Nephron (organoid): ENCODE measurements at regions not wholly inside any gene's neighbourhood (a gene's known extent, or its start where the extent isn't known, plus 50 kb on each side); places are given as distances from the start of the nearest gene placed in this dataset.

Experiments
- H3K27ac Mint-ChIP-seq, 3 experiments: 2 replicates each; pipeline ENCODE4 v1.8.0; 2020; ENCODE audit warnings: mixed read lengths in 3 of 3, mild to moderate bottlenecking in 2 of 3, moderate library complexity in 1 of 3
- H3K27me3 Mint-ChIP-seq: 2 replicates; pipeline ENCODE4 v1.8.0; 2021; ENCODE audit warnings: low read depth, mild to moderate bottlenecking, moderate library complexity, mixed read lengths
- H3K36me3 Mint-ChIP-seq: 2 replicates; pipeline ENCODE4 v1.8.0; 2020; ENCODE audit warnings: low read depth, mixed read lengths
- H3K4me1 Mint-ChIP-seq: 2 replicates; pipeline ENCODE4 v1.8.0; 2020; ENCODE audit warnings: mixed read lengths
- H3K4me3 Mint-ChIP-seq, 3 experiments: 2 replicates each; pipeline ENCODE4 v1.8.0; 2020; ENCODE audit warnings: mild to moderate bottlenecking in 3 of 3, mixed read lengths in 3 of 3, moderate library complexity in 2 of 3
- H3K9me3 Mint-ChIP-seq: 2 replicates; pipeline ENCODE4 v1.8.0; 2020; ENCODE audit warnings: mixed read lengths
- TF ChIP-seq, protein P1 (sequence below), 3 experiments: fragments of 200-600 bp; sonication (generic); IDR thresholded peaks; one replicate each; pipeline ENCODE4 v1.5.0; 2021; ENCODE audit warnings: antibody characterized with exemption in 3 of 3; ENCODE audit not compliant: unreplicated experiment in 3 of 3

DNA sequence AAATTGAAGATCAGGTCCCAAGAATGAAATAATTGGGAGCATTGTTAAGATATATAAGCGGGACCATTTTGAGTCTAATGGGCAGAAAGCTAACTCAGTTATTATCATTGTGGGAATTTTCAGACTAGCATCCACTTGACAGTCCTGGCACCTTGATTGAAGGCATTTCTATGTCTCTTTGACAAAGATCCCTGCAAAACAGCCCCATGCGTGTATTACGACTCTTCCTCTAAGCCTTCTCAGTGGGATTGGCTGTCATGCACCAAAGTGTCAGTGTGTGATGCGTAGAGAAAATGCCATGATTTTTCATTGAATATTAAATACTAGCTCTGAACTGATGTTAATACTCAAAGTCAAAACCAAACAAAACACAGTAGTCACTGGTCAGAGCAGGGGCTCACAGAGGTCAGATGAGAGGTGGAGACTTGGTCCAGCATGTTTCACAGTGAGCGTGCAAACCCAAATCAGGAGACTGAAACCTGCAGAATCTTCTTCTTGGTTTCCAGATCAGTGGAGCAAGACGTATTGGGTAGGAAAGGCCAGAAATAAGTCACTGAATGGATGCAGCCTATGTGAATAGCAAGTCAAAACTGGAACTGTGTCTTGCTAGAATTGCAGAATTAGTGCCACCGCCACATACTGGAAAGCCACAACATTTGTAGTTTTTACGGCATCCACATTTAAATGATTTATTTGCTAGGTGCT lies 303.6 kb upstream of the AKR1E2 start:
- H3K4me3 Mint-ChIP-seq = no peak overlapping the region
- H3K27me3 Mint-ChIP-seq = no peaks in the 10 kb centered on the region
- peaks cover 18% of the 10 kb centered on the region for H3K4me1 Mint-ChIP-seq
- no peaks in the 10 kb centered on the region for H3K36me3 Mint-ChIP-seq
- no peaks in the 10 kb centered on the region for H3K9me3 Mint-ChIP-seq
- peak overlapping the region in 1 of 3 experiments; percentile 89 for H3K27ac Mint-ChIP-seq
- TF ChIP-seq, protein P1, sequence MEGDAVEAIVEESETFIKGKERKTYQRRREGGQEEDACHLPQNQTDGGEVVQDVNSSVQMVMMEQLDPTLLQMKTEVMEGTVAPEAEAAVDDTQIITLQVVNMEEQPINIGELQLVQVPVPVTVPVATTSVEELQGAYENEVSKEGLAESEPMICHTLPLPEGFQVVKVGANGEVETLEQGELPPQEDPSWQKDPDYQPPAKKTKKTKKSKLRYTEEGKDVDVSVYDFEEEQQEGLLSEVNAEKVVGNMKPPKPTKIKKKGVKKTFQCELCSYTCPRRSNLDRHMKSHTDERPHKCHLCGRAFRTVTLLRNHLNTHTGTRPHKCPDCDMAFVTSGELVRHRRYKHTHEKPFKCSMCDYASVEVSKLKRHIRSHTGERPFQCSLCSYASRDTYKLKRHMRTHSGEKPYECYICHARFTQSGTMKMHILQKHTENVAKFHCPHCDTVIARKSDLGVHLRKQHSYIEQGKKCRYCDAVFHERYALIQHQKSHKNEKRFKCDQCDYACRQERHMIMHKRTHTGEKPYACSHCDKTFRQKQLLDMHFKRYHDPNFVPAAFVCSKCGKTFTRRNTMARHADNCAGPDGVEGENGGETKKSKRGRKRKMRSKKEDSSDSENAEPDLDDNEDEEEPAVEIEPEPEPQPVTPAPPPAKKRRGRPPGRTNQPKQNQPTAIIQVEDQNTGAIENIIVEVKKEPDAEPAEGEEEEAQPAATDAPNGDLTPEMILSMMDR (IDR thresholded peaks at IDR 0.05; ENCODE audit: unreplicated experiment in 3 of 3) = no peak

DNA sequence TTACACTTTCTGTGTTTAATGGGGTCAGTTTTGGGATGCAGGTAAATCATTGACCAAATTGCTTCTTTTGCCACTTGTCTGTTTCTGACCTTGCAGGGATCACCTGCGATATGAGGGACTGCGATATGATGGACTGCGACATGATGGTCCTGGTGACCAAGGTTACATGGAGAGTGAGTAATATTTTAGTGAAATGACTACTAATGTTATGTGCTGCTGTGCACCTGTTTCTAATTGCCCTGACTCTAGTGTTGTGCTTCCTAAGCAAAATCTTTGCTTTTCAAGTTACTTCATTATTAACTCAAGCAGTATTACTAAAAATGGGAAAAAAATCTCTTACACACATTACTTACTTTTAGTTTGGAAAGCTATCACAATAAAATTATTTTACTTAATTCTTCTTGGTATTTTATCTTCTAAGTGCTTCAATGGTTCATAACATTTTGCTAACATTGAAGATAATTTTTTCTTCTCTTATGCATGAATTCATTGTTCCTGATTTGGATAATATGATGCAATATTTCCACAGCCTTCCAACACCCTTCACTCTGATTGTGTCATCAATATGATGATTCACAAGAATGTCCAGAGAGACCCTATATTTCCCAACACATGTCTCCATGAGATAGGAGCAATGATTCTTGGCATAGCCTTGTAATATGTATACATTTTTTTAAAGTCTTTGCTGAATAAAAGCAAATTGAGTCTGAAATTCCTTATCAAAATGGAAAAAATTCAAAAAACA lies 306.2 kb upstream of the AKR1E2 start:
- no peaks in the 10 kb centered on the region for H3K27me3 Mint-ChIP-seq
- H3K4me3 Mint-ChIP-seq = no peak overlapping the region
- TF ChIP-seq, protein P1 (IDR thresholded peaks at IDR 0.05; ENCODE audit: unreplicated experiment in 3 of 3) = no peak
- H3K9me3 Mint-ChIP-seq = no peaks in the 10 kb centered on the region
- H3K27ac Mint-ChIP-seq = no peak overlapping the region
- peaks cover 1% of the 10 kb centered on the region for H3K4me1 Mint-ChIP-seq
- no peaks in the 10 kb centered on the region for H3K36me3 Mint-ChIP-seq

- H3K9me3 Mint-ChIP-seq = peaks cover 5% of the 10 kb centered on the region
- H3K4me1 Mint-ChIP-seq = peaks cover 16% of the 10 kb centered on the region
- no peaks in the 10 kb centered on the region for H3K27me3 Mint-ChIP-seq
- no peak overlapping the region for H3K4me3 Mint-ChIP-seq
- H3K36me3 Mint-ChIP-seq = no peaks in the 10 kb centered on the region
- no peak overlapping the region for H3K27ac Mint-ChIP-seq
- TF ChIP-seq, protein P1 (IDR thresholded peaks at IDR 0.05; ENCODE audit: unreplicated experiment in 3 of 3) = no peak
Measured at GRCh38 chr10:4517746-4518145, 308.3 kb upstream of the AKR1E2 start.

GRCh38 chr10:4515721-4516120 lies 310.3 kb upstream of the AKR1E2 start:
- no peak overlapping the region for H3K4me3 Mint-ChIP-seq
- no peak overlapping the region for H3K27ac Mint-ChIP-seq
- H3K27me3 Mint-ChIP-seq = no peaks in the 10 kb centered on the region
- peaks cover 36% of the 10 kb centered on the region for H3K4me1 Mint-ChIP-seq
- TF ChIP-seq, protein P1 (IDR thresholded peaks at IDR 0.05; ENCODE audit: unreplicated experiment in 3 of 3) = no peak
- H3K36me3 Mint-ChIP-seq = no peaks in the 10 kb centered on the region
- peaks cover 5% of the 10 kb centered on the region for H3K9me3 Mint-ChIP-seq

DNA sequence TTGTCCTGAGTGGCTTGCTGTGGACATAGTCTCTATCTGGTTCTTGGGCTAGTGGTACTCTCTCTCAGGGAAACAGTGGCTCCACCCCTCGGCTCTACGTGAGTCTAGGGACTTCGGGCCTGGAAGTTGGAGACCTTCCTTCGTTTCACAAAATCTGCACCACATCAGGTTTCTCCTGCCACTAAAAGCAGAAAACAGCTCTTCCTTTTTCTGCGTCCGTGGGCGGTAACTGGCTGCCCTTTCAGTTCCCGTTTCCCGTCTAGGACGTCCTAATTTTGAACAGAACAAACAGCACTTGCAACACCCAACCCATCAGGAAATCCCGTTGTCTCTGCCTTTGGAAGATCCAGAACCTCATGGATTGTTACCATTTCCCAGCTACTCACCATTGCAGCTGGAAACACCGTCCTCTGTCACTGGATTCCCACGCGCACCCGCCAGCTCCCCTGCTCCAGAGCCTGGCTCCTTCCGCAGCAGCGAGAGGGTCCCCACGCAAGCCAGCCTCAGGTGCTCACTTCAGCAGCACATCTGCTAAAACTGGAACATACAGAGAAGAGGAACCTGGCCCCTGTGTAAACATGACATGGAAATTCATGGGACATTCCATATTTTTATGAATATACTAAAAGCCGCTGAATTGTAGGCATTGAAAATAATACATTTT lies 311.4 kb upstream of the AKR1E2 start:
- Mint-ChIP-seq H3K27me3 (no peaks in the 10 kb centered on the region), H3K36me3 (no peaks in the 10 kb centered on the region), H3K27ac (peak overlapping the region in 2 of 3 experiments; percentile 31 to 33), H3K9me3 (peaks cover 5% of the 10 kb centered on the region), H3K4me1 (peaks cover 47% of the 10 kb centered on the region), H3K4me3 (no peak overlapping the region)
- TF ChIP-seq, protein P1 (IDR thresholded peaks at IDR 0.05; ENCODE audit: unreplicated experiment in 3 of 3) = no peak
